ENCODE measurements at regions not wholly inside any gene's neighbourhood (a gene's known extent, or its start where the extent isn't known, plus 50 kb on each side); places are given as distances from the start of the nearest gene placed in this dataset.

DNA sequence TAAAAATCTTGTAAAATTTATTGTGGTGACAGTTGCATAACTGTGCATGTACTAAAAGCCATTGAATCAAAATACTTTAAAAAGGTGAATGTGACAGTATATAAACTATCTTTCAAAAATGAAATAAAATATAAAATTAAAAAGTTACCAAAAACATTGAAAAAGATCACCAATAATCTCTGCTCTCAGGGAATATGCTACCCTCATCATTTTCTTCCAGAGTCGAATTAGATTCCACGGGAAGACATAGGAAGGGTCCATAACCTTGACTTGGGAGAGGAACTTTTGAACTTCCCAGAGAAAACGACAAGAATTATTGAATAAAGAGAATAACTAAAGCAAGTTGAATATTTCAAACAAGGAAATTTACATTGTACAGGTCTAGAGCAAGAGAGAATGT lies 649.5 kb downstream of the NUP35 start:
- TF ChIP-seq POLR2A (IDR thresholded peaks at IDR 0.05; ENCODE audit: low read depth, low read length) (no peak), TAF1 (IDR thresholded peaks at IDR 0.05; ENCODE audit: borderline replicate concordance, low read depth, low read length) (no peak), POLR2AphosphoS5 (IDR thresholded peaks at IDR 0.05; ENCODE audit: low read depth, low read length) (no peak)
